ENCODE measurements at regions not wholly inside any gene's neighbourhood (a gene's known extent, or its start where the extent isn't known, plus 50 kb on each side); places are given as distances from the start of the nearest gene placed in this dataset.

- peaks cover 6 to 8% of the 10 kb centered on the region in 2 donors for H3K9me3 Mint-ChIP-seq
- no peaks in the 10 kb centered on the region for H3K27me3 Mint-ChIP-seq (ENCODE audit: low read depth in 2 of 2)
- no peaks in the 10 kb centered on the region for H3K36me3 Mint-ChIP-seq
- Histone ChIP-seq H3K36me3 (ENCODE audit: control insufficient read depth, insufficient read depth, low read length) (no peaks in the 10 kb centered on the region), H3K4me1 (ENCODE audit: control insufficient read depth, insufficient read depth, low read length) (no peaks in the 10 kb centered on the region), H3K27ac (ENCODE audit: low read length) (no peak overlapping the region), H3K9me3 (ENCODE audit: control insufficient read depth, insufficient read depth, low read length) (no peaks in the 10 kb centered on the region), H3K4me3 (ENCODE audit: low read length) (no peak overlapping the region), H3K27me3 (ENCODE audit: control insufficient read depth, insufficient read depth, low read length) (no peaks in the 10 kb centered on the region)
- no peak for ATAC-seq
- WGBS (ENCODE audit: insufficient coverage), result 88% methylated on average over 2 of the region's 2 CpGs
- intact Hi-C loops (cut with micrococcal nuclease), result no loop called here
- no peak overlapping the region for H3K4me3 Mint-ChIP-seq
- TF ChIP-seq CTCF (IDR thresholded peaks at IDR 0.05), result no peak
- DNase-seq, result no peak
- no peak overlapping the region for H3K27ac Mint-ChIP-seq
- H3K4me1 Mint-ChIP-seq, result no peaks in the 10 kb centered on the region
Observed at GRCh38 chr5:118533923-118534322, 454.4 kb downstream of the DTWD2 start.

GRCh38 chr5:118533156-118533555, 455.2 kb downstream of the DTWD2 start:
- Histone ChIP-seq H3K4me3 (ENCODE audit: low read length) (no peak overlapping the region), H3K27me3 (ENCODE audit: control insufficient read depth, insufficient read depth, low read length) (no peaks in the 10 kb centered on the region), H3K4me1 (ENCODE audit: control insufficient read depth, insufficient read depth, low read length) (no peaks in the 10 kb centered on the region), H3K27ac (ENCODE audit: low read length) (no peak overlapping the region), H3K9me3 (ENCODE audit: control insufficient read depth, insufficient read depth, low read length) (no peaks in the 10 kb centered on the region), H3K36me3 (ENCODE audit: control insufficient read depth, insufficient read depth, low read length) (no peaks in the 10 kb centered on the region)
- peaks cover 4 to 8% of the 10 kb centered on the region in 2 donors for H3K9me3 Mint-ChIP-seq
- intact Hi-C loops (cut with micrococcal nuclease), result no loop called here
- 7% methylated on average over 3 of the region's 3 CpGs for WGBS (ENCODE audit: insufficient coverage)
- no peak overlapping the region for H3K4me3 Mint-ChIP-seq
- H3K4me1 Mint-ChIP-seq, result no peaks in the 10 kb centered on the region
- H3K27me3 Mint-ChIP-seq (ENCODE audit: low read depth in 2 of 2), result no peaks in the 10 kb centered on the region
- H3K27ac Mint-ChIP-seq, result no peak overlapping the region
- no peak for TF ChIP-seq CTCF (IDR thresholded peaks at IDR 0.05)
- DNase-seq (no peak), ATAC-seq (no peak)
- H3K36me3 Mint-ChIP-seq, result no peaks in the 10 kb centered on the region

GRCh38 chr5:118531276-118531675, 457.1 kb downstream of the DTWD2 start:
- ATAC-seq (no peak), DNase-seq (no peak)
- Mint-ChIP-seq H3K9me3 (peaks cover 6% of the 10 kb centered on the region in 2 donors), H3K27me3 (ENCODE audit: low read depth in 2 of 2) (no peaks in the 10 kb centered on the region), H3K27ac (no peak overlapping the region), H3K4me1 (no peaks in the 10 kb centered on the region), H3K36me3 (no peaks in the 10 kb centered on the region), H3K4me3 (no peak overlapping the region)
- H3K4me1 ChIP-seq (ENCODE audit: control insufficient read depth, insufficient read depth, low read length), result no peaks in the 10 kb centered on the region
- no peak overlapping the region for H3K27ac ChIP-seq (ENCODE audit: low read length)
- intact Hi-C loops (cut with micrococcal nuclease), result no loop called here
- WGBS (ENCODE audit: insufficient coverage), result 85% methylated on average over 1 of the region's 1 CpG
- no peaks in the 10 kb centered on the region for H3K27me3 ChIP-seq (ENCODE audit: control insufficient read depth, insufficient read depth, low read length)
- H3K36me3 ChIP-seq (ENCODE audit: control insufficient read depth, insufficient read depth, low read length), result no peaks in the 10 kb centered on the region
- H3K4me3 ChIP-seq (ENCODE audit: low read length), result no peak overlapping the region
- H3K9me3 ChIP-seq (ENCODE audit: control insufficient read depth, insufficient read depth, low read length), result no peaks in the 10 kb centered on the region
- TF ChIP-seq CTCF (IDR thresholded peaks at IDR 0.05), result no peak

GRCh38 chr5:118529361-118530144, 458.8 kb downstream of the DTWD2 start:
- H3K9me3 Mint-ChIP-seq, result peaks cover 6 to 7% of the 10 kb centered on the region in 2 donors
- Histone ChIP-seq H3K4me3 (ENCODE audit: low read length) (no peak overlapping the region), H3K27me3 (ENCODE audit: control insufficient read depth, insufficient read depth, low read length) (no peaks in the 10 kb centered on the region), H3K4me1 (ENCODE audit: control insufficient read depth, insufficient read depth, low read length) (no peaks in the 10 kb centered on the region), H3K27ac (ENCODE audit: low read length) (no peak overlapping the region), H3K36me3 (ENCODE audit: control insufficient read depth, insufficient read depth, low read length) (no peaks in the 10 kb centered on the region), H3K9me3 (ENCODE audit: control insufficient read depth, insufficient read depth, low read length) (no peaks in the 10 kb centered on the region)
- 86% methylated on average over 3 of the region's 7 CpGs for WGBS (ENCODE audit: insufficient coverage)
- H3K36me3 Mint-ChIP-seq, result no peaks in the 10 kb centered on the region
- H3K27me3 Mint-ChIP-seq (ENCODE audit: low read depth in 2 of 2), result no peaks in the 10 kb centered on the region
- no peak overlapping the region for H3K27ac Mint-ChIP-seq
- H3K4me1 Mint-ChIP-seq, result no peaks in the 10 kb centered on the region
- no peak for DNase-seq
- no peak for ATAC-seq
- H3K4me3 Mint-ChIP-seq, result no peak overlapping the region
- intact Hi-C loops (cut with micrococcal nuclease), result no loop called here
- TF ChIP-seq CTCF (IDR thresholded peaks at IDR 0.05), result no peak
